Activated CD8-positive, alpha-beta memory T cell treated with anti-CD3 and anti-CD28 coated beads for 36 hours (primary cell): ENCODE measurements at regions not wholly inside any gene's neighbourhood (a gene's known extent, or its start where the extent isn't known, plus 50 kb on each side); places are given as distances from the start of the nearest gene placed in this dataset.

Experiments
- CTCF ChIA-PET: fragments of 350-600 bp; sonication (Branson Sonifier 250); formaldehyde crosslinking; loops from one replicate; lab custom pipeline; 2021; ENCODE audit warnings: antibody characterized with exemption; lab: Charles Lee
- POLR2A ChIA-PET: fragments of 350-600 bp; sonication (Branson Sonifier 250); formaldehyde crosslinking; loops from one replicate; lab custom pipeline; 2021; ENCODE audit warnings: antibody characterized with exemption; lab: Charles Lee

GRCh38 chr11:122173074-122173450 is 57.0 kb upstream of the BLID start:
- ChIA-PET POLR2A (no interaction called here), CTCF (no interaction called here)

- POLR2A ChIA-PET: no interaction called here
- CTCF ChIA-PET: no interaction called here
These were observed 56.5 kb upstream of the BLID start for GRCh38 chr11:122172352-122173073.

GRCh38 chr11:122170815-122171475 is 54.9 kb upstream of the BLID start:
- ChIA-PET CTCF (no interaction called here), POLR2A (no interaction called here)

GRCh38 chr11:122168218-122168617 is 52.2 kb upstream of the BLID start:
- ChIA-PET CTCF (no interaction called here), POLR2A (no interaction called here)

GRCh38 chr11:122167100-122167499 is 51.1 kb upstream of the BLID start:
- CTCF ChIA-PET: no interaction called here
- POLR2A ChIA-PET: no interaction called here

GRCh38 chr11:122165607-122166371 is 49.8 kb upstream of the BLID start:
- POLR2A ChIA-PET: no interaction called here

More at GRCh38 chr11:122165607-122166371, 49.8 kb upstream of the BLID start:
- CTCF ChIA-PET: interaction anchor here (0.7 kb wide), 1 partner anchor 319 kb away, joined by 3 read pairs; no protein-coding TSS in a partner anchor
